Peyer's patch (tissue), 4 donors: ENCODE measurements at regions not wholly inside any gene's neighbourhood (a gene's known extent, or its start where the extent isn't known, plus 50 kb on each side); places are given as distances from the start of the nearest gene placed in this dataset.

Experiments used
- POLR2A ChIP-seq, 2 donors: fragments of 450-650 bp; IDR thresholded peaks; one replicate each; pipeline ENCODE4 v1.5.1; 2017; ENCODE audit warnings: antibody characterized with exemption in 2 of 2, mild to moderate bottlenecking in 2 of 2, moderate library complexity in 2 of 2
- TF ChIP-seq, protein P1 (sequence below), 6 experiments: fragments of 450-650 bp in 4 of 6; fragments of 200-600 bp in 2 of 6; sonication (generic) in 1 of 6; IDR thresholded peaks; one replicate each; pipeline ENCODE4 v1.5.1; 2017 to 2019; ENCODE audit warnings: antibody characterized with exemption in 6 of 6, mild to moderate bottlenecking in 3 of 6, moderate library complexity in 1 of 6

DNA sequence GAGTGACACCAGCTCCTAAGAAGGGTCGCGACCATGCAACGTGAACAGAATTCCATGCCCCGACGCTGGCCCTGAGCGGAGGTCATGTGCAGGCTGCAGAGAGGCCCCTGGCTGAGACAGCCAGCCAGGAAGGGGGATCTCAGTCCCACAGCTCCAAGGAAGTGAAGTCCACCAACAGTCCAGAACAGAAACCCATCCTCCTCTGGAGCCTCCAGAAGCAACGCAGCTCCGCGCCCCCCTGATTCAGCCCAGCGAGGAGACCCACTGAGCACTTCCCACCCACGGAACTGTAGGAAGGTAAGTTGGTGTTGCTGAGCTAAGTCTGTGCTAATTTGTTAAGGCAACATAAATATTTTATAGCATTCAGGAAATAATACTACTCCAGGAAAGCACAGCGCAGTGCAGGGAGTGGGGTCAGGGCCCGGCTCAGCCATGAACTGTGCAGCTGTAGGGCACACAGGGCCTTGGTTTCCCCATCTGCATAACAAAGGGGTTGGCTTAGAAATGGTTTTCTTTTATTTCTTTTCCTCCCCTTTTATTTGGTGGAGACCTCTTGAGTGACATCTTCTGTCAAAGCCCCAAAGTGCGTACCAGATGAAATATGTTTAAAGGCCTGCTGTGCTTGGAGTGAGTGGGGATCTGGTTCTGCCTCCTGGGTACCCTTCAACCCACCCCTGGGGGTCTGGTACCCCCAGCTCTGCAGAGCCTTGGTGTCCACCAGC, 241.1 kb upstream of the PMEPA1 start:
- TF ChIP-seq, protein P1, sequence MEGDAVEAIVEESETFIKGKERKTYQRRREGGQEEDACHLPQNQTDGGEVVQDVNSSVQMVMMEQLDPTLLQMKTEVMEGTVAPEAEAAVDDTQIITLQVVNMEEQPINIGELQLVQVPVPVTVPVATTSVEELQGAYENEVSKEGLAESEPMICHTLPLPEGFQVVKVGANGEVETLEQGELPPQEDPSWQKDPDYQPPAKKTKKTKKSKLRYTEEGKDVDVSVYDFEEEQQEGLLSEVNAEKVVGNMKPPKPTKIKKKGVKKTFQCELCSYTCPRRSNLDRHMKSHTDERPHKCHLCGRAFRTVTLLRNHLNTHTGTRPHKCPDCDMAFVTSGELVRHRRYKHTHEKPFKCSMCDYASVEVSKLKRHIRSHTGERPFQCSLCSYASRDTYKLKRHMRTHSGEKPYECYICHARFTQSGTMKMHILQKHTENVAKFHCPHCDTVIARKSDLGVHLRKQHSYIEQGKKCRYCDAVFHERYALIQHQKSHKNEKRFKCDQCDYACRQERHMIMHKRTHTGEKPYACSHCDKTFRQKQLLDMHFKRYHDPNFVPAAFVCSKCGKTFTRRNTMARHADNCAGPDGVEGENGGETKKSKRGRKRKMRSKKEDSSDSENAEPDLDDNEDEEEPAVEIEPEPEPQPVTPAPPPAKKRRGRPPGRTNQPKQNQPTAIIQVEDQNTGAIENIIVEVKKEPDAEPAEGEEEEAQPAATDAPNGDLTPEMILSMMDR (IDR thresholded peaks at IDR 0.05), result no peak
- no peak for TF ChIP-seq POLR2A (IDR thresholded peaks at IDR 0.05)
